GM12878 (cell line): ENCODE measurements at regions not wholly inside any gene's neighbourhood (a gene's known extent, or its start where the extent isn't known, plus 50 kb on each side); places are given as distances from the start of the nearest gene placed in this dataset.

Experiments used
- ATAC-seq: fragments of 200-7000 bp; cut with Tn5 transposase; 3 replicates; pipeline ENCODE4 v1.9.1; 2020; ENCODE audit warnings: mild to moderate bottlenecking, moderate library complexity
- BruUV-seq: library from RNA; stranded (reverse); fragments of 400-500 nt; replicated peaks from 2 replicates; lab custom pipeline; 2021; lab: Mats Ljungman, UMichigan
- CTCF ChIA-PET: fragments of 300-600 bp; sonication (Branson Sonifier 250); formaldehyde crosslinking; extraction: SDS; loops from one replicate; lab custom pipeline; 2021; ENCODE audit warnings: inconsistent platforms; lab: Yijun Ruan, JAX
- POLR2A ChIA-PET: fragments of 350-600 bp; formaldehyde crosslinking; extraction: SDS; loops from one replicate; lab custom pipeline; 2021; ENCODE audit warnings: inconsistent platforms; lab: Charles Lee
- RAD21 ChIA-PET: fragments of 300-600 bp; sonication (Branson Sonifier 250); formaldehyde crosslinking; loops from one replicate; lab custom pipeline; 2023; ENCODE audit warnings: antibody characterized with exemption; ENCODE audit not compliant: unreplicated experiment; lab: Charles Lee
- SMC1A ChIA-PET: fragments of 300-600 bp; sonication (Branson Sonifier 250); formaldehyde crosslinking; loops from one replicate; lab custom pipeline; 2023; ENCODE audit not compliant: unreplicated experiment, uncharacterized antibody; lab: Charles Lee
- DNase-seq: peaks from one replicate; pipeline ENCODE4 v3.0.0-alpha.2; 2011; ENCODE audit warnings: low read depth, low spot score
- FAIRE-seq: peaks from 3 replicates; lab custom pipeline; 2011; peaks lifted over from hg19 to GRCh38; lab: Jason Lieb, UNC
- H2AFZ ChIP-seq: 2 replicates; pipeline ENCODE4 v1.6.0; 2011; ENCODE audit warnings: low read depth, low read length, control low read depth; ENCODE audit not compliant: control insufficient read depth
- H3K27ac ChIP-seq: 2 replicates; pipeline ENCODE4 v1.5.1; 2011; ENCODE audit warnings: control low read depth; ENCODE audit not compliant: control insufficient read depth, insufficient read depth
- H3K27me3 ChIP-seq, 2 experiments: replicated peaks in 1 of 2; 2 replicates each; pipeline versions ENCODE4 v1.6.0 to v1.6.1; 2011; ENCODE audit warnings: low read length in 1 of 2; ENCODE audit not compliant: control insufficient read depth in 2 of 2, insufficient read depth in 2 of 2
- H3K36me3 ChIP-seq, 2 experiments: 2 replicates each; pipeline ENCODE4 v1.5.1; 2011; ENCODE audit warnings: low read length in 1 of 2; ENCODE audit not compliant: control insufficient read depth in 2 of 2, insufficient read depth in 2 of 2
- H3K4me1 ChIP-seq: 2 replicates; pipeline ENCODE4 v1.6.1; 2011; ENCODE audit warnings: mild to moderate bottlenecking, low read length, moderate library complexity, mixed read lengths; ENCODE audit not compliant: control insufficient read depth, insufficient read depth
- H3K4me2 ChIP-seq: 2 replicates; pipeline ENCODE4 v1.6.0; 2011; ENCODE audit warnings: control low read depth; ENCODE audit not compliant: control insufficient read depth, insufficient read depth
- H3K4me3 ChIP-seq: fragments of 200-600 bp; sonication (generic); 2 replicates; pipeline ENCODE4 v1.5.1; 2016
- H3K79me2 ChIP-seq: 2 replicates; pipeline ENCODE4 v1.6.0; 2011; ENCODE audit warnings: low read length; ENCODE audit not compliant: control insufficient read depth, insufficient read depth
- H3K9ac ChIP-seq: 2 replicates; pipeline ENCODE4 v1.8.0; 2011; ENCODE audit warnings: low read length, control low read depth, mixed read lengths; ENCODE audit not compliant: control insufficient read depth, insufficient read depth
- H3K9me3 ChIP-seq: replicated peaks from 3 replicates; pipeline ENCODE4 v1.5.1; 2011; ENCODE audit warnings: mild to moderate bottlenecking, low read length; ENCODE audit not compliant: control insufficient read depth, insufficient read depth
- H4K20me1 ChIP-seq: 2 replicates; pipeline ENCODE4 v1.6.0; 2011; ENCODE audit not compliant: control insufficient read depth, insufficient read depth
- ASH2L ChIP-seq: fragments of 300-600, 200-600 bp; sonication (generic); IDR thresholded peaks from 2 replicates; pipeline ENCODE4 v1.6.1; 2017; ENCODE audit warnings: low read depth, mild to moderate bottlenecking, borderline replicate concordance
- ATF7 ChIP-seq: fragments of 450-650 bp; IDR thresholded peaks from 2 replicates; pipeline ENCODE4 v1.6.1; 2016; ENCODE audit warnings: low read depth, mild to moderate bottlenecking
- CREB1 ChIP-seq: IDR thresholded peaks from 2 replicates; pipeline ENCODE4 v1.6.1; 2012; ENCODE audit warnings: low read depth, mild to moderate bottlenecking, inconsistent platforms
- CREM ChIP-seq: IDR thresholded peaks from 2 replicates; pipeline ENCODE4 v1.6.1; 2014; ENCODE audit warnings: antibody characterized with exemption, low read depth
- EZH2 ChIP-seq: IDR thresholded peaks from 2 replicates; pipeline ENCODE4 v1.6.1; 2012; ENCODE audit warnings: low read depth, mild to moderate bottlenecking, control low read depth, inconsistent platforms, low read length, borderline replicate concordance; ENCODE audit not compliant: control insufficient read depth
- JUND ChIP-seq: IDR thresholded peaks from 2 replicates; pipeline ENCODE4 v1.6.1; 2012; ENCODE audit warnings: low read depth, mild to moderate bottlenecking, low read length, improper control_type of control experiment, moderate library complexity
- KDM1A ChIP-seq: fragments of 200-600 bp; sonication (generic); IDR thresholded peaks from 2 replicates; pipeline ENCODE4 v1.6.1; 2016; ENCODE audit warnings: borderline replicate concordance
- MTA2 ChIP-seq: fragments of 450-650 bp; IDR thresholded peaks from 2 replicates; pipeline ENCODE4 v1.6.1; 2016; ENCODE audit warnings: low read depth, mild to moderate bottlenecking, moderate library complexity
- POLR2A ChIP-seq: IDR thresholded peaks from 2 replicates; pipeline ENCODE4 v1.6.1; 2011; ENCODE audit warnings: low read depth, mild to moderate bottlenecking, low read length
- RB1 ChIP-seq: fragments of 450-650 bp; formaldehyde crosslinking; IDR thresholded peaks from 2 replicates; pipeline ENCODE4 v1.6.1; 2017; ENCODE audit warnings: mild to moderate bottlenecking, borderline replicate concordance
- SMAD1 ChIP-seq: fragments of 450-650 bp; IDR thresholded peaks from 2 replicates; pipeline ENCODE4 v1.6.1; 2018; ENCODE audit warnings: mild to moderate bottlenecking, low read depth; ENCODE audit not compliant: partially characterized antibody
- SREBF1 ChIP-seq: IDR thresholded peaks from 2 replicates; pipeline ENCODE4 v1.6.1; 2012; ENCODE audit warnings: mild to moderate bottlenecking, low read length
- TBL1XR1 ChIP-seq: IDR thresholded peaks from 2 replicates; pipeline ENCODE4 v1.6.1; 2012; ENCODE audit warnings: low read depth, low read length, improper control_type of control experiment
- WRNIP1 ChIP-seq: IDR thresholded peaks from 2 replicates; pipeline ENCODE4 v1.6.1; 2011; ENCODE audit warnings: low read depth, low read length, improper control_type of control experiment, borderline replicate concordance
- ZBED1 ChIP-seq: IDR thresholded peaks from 2 replicates; pipeline ENCODE4 v1.6.1; 2016; ENCODE audit warnings: borderline replicate concordance
- ZNF384 ChIP-seq: IDR thresholded peaks from 2 replicates; pipeline ENCODE4 v1.6.1; 2012; ENCODE audit warnings: low read depth, mild to moderate bottlenecking, low read length, improper control_type of control experiment, borderline replicate concordance
- WGBS: methylation state at CpG from one replicate; pipeline ENCODE4 v1.1.6; 2016; ENCODE audit warnings: low lambda C conversion rate; ENCODE audit not compliant: insufficient replicate concordance, insufficient coverage; ENCODE audit errors: missing lambda C conversion rate; 5-methylcytosine and 5-hydroxymethylcytosine counted together
- in situ Hi-C: fragments of 300-500 bp; cut with MboI; formaldehyde crosslinking; loops from 9 replicates; pipeline ENCODE4 v1.14.3; 2018; ENCODE audit warnings: mixed read lengths
- intact Hi-C: fragments of 100-400 bp; cut with micrococcal nuclease; formaldehyde crosslinking; loops from one replicate; pipeline ENCODE4 v1.14.2; 2022; ENCODE audit not compliant: unreplicated experiment
- TF ChIP-seq, protein P1 (sequence below): IDR thresholded peaks from 2 replicates; pipeline ENCODE4 v1.6.1; 2012; ENCODE audit warnings: low read depth, low read length, improper control_type of control experiment

DNA sequence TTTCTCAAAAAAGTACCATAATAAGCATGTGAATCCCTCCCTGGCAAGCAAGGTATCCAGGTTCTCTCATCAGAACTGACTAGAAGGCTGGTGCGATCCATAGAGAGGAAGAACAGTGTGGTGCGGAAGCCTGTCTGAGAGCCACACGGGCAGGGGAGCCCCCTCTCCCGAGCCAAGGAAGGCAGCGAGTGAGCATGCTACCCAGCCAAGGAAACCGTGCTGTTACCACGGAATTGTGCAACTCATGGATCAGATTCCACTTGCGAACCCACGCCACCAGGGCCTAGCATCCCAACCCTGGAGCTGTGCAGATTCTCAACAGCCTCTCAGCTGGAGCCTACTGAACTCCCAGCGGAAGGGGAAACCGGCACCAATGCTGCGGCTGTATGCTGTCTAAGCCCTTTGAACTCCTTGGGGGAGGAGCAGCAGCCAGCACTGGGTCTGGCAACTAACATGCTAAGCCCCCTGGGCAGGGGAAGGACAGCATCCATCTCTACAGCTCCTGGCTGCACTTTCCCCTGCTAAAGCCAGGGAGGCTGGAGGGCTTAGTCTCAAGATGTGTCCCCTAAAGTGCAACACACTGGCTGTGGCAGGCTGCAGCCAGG lies 823.1 kb downstream of the EPHA4 start:
- H4K20me1 ChIP-seq = no peaks in the 10 kb centered on the region
- in situ Hi-C loops (no loop called here), intact Hi-C loops (no loop called here)
- H3K36me3 ChIP-seq = no peaks in the 10 kb centered on the region
- DNase-seq (no peak), ATAC-seq (no peak), FAIRE-seq (no peak)
- POLR2A ChIA-PET = no interaction called here
- H3K9ac ChIP-seq = no peak overlapping the region
- no peaks in the 10 kb centered on the region for H3K4me1 ChIP-seq
- no peak for TF ChIP-seq ATF7
- CTCF ChIA-PET = no interaction called here
- RAD21 ChIA-PET = no interaction called here
- no peak overlapping the region for H3K27ac ChIP-seq
- H3K9me3 ChIP-seq = no peaks in the 10 kb centered on the region
- no peak overlapping the region for H3K4me2 ChIP-seq
- 27% methylated on average over 12 of the region's 12 CpGs for WGBS
- SMC1A ChIA-PET = no interaction called here
- H2AFZ ChIP-seq = no peak overlapping the region
- no peaks in the 10 kb centered on the region for H3K27me3 ChIP-seq
- H3K4me3 ChIP-seq = no peak overlapping the region
- H3K79me2 ChIP-seq = no peaks in the 10 kb centered on the region
- BruUV-seq = no TSS peak

DNA sequence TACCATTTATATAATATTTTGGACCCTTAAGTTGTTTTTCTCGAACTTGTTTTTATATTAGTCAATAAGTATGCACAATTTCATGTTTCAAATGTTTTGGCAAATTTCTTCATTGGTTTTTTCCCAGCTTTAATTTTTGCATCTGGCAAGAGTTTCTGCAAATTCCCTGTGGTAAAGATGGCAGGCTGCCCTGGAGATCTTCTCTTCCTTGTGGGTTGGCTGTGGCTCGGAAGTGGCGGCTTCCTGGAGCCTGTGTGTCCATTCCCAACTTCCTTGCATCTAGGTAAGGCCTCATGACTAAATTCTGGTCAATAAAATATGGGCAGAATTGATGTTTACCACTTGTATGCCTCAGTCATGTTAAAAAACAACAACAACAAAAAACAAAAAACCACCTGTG lies 818.6 kb downstream of the EPHA4 start:
- in situ Hi-C loops (no loop called here), intact Hi-C loops (no loop called here)
- H2AFZ ChIP-seq = no peak overlapping the region
- ChIA-PET CTCF (no interaction called here), RAD21 (no interaction called here), SMC1A (no interaction called here), POLR2A (no interaction called here)
- FAIRE-seq (no peak), DNase-seq (no peak), ATAC-seq (no peak)
- H3K4me1 ChIP-seq = no peaks in the 10 kb centered on the region
- H4K20me1 ChIP-seq = no peaks in the 10 kb centered on the region
- 0% methylated on average over 3 of the region's 3 CpGs for WGBS
- no peak overlapping the region for H3K4me3 ChIP-seq
- no peak overlapping the region for H3K4me2 ChIP-seq
- no peak overlapping the region for H3K9ac ChIP-seq
- H3K27me3 ChIP-seq = no peaks in the 10 kb centered on the region
- H3K79me2 ChIP-seq = no peaks in the 10 kb centered on the region
- H3K36me3 ChIP-seq = no peaks in the 10 kb centered on the region
- H3K9me3 ChIP-seq = no peaks in the 10 kb centered on the region
- no TSS peak for BruUV-seq
- H3K27ac ChIP-seq = no peak overlapping the region
- no peak for TF ChIP-seq WRNIP1
- no peak for TF ChIP-seq ZBED1
- no peak for TF ChIP-seq POLR2A
- TF ChIP-seq KDM1A = no peak
- no peak for TF ChIP-seq ASH2L
- TF ChIP-seq RB1 = no peak
- no peak for TF ChIP-seq CREB1
- no peak for TF ChIP-seq JUND
- TF ChIP-seq, protein P1, sequence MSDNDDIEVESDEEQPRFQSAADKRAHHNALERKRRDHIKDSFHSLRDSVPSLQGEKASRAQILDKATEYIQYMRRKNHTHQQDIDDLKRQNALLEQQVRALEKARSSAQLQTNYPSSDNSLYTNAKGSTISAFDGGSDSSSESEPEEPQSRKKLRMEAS = no peak
- TF ChIP-seq ZNF384 = no peak
- TF ChIP-seq SREBF1 = no peak
- no peak for TF ChIP-seq SMAD1
- TF ChIP-seq CREM = no peak
- TF ChIP-seq EZH2 = no peak
- no peak for TF ChIP-seq MTA2
- TF ChIP-seq TBL1XR1 = no peak
